Mesendoderm (in vitro differentiated cells): ENCODE measurements at regions not wholly inside any gene's neighbourhood (a gene's known extent, or its start where the extent isn't known, plus 50 kb on each side); places are given as distances from the start of the nearest gene placed in this dataset.

Experiments
- DNase-seq: peaks from one replicate; pipeline ENCODE4 v3.0.0; 2013
- H2AK5ac ChIP-seq: 2 replicates; pipeline ENCODE4 v1.6.1; 2013; ENCODE audit warnings: low read length, inconsistent platforms
- H2BK120ac ChIP-seq: 2 replicates; pipeline ENCODE4 v1.6.1; 2013; ENCODE audit warnings: low read depth, mild to moderate bottlenecking, low read length, moderate library complexity, mixed read lengths
- H2BK15ac ChIP-seq: replicated peaks from 2 replicates; pipeline ENCODE4 v1.6.1; 2013; ENCODE audit warnings: low read depth, mild to moderate bottlenecking, moderate library complexity
- H2BK5ac ChIP-seq: 2 replicates; pipeline ENCODE4 v1.6.1; 2013; ENCODE audit warnings: low read length, inconsistent platforms
- H3K18ac ChIP-seq: 2 replicates; pipeline ENCODE4 v1.6.1; 2013; ENCODE audit warnings: mild to moderate bottlenecking, low read length, mixed read lengths
- H3K23ac ChIP-seq: one replicate; pipeline ENCODE4 v1.6.1; 2013; ENCODE audit warnings: low read length
- H3K27ac ChIP-seq: 2 replicates; pipeline ENCODE4 v1.5.1; 2013; ENCODE audit warnings: low read depth, mild to moderate bottlenecking, inconsistent platforms, low read length, moderate library complexity
- H3K27me3 ChIP-seq: 2 replicates; pipeline ENCODE4 v1.6.1; 2013; ENCODE audit warnings: low read length, control low read depth, mild to moderate bottlenecking, inconsistent platforms; ENCODE audit not compliant: insufficient read depth, poor library complexity
- H3K36me3 ChIP-seq: 2 replicates; pipeline ENCODE4 v1.6.1; 2013; ENCODE audit warnings: low read length, inconsistent platforms; ENCODE audit not compliant: control insufficient read depth, insufficient read depth
- H3K4ac ChIP-seq: one replicate; pipeline ENCODE4 v1.6.1; 2013; ENCODE audit warnings: low read depth, mild to moderate bottlenecking, low read length, moderate library complexity
- H3K4me1 ChIP-seq: 2 replicates; pipeline ENCODE4 v1.6.1; 2013; ENCODE audit warnings: low read depth, low read length, inconsistent platforms; ENCODE audit not compliant: control insufficient read depth
- H3K4me2 ChIP-seq: 2 replicates; pipeline ENCODE4 v1.6.1; 2013; ENCODE audit warnings: low read length
- H3K4me3 ChIP-seq: 2 replicates; pipeline ENCODE4 v1.5.1; 2013; ENCODE audit warnings: mild to moderate bottlenecking, low read length
- H3K56ac ChIP-seq: one replicate; pipeline ENCODE4 v1.6.1; 2013; ENCODE audit warnings: low read length
- H3K79me1 ChIP-seq: 2 replicates; pipeline ENCODE4 v1.6.1; 2013; ENCODE audit warnings: low read length, inconsistent platforms
- H3K79me2 ChIP-seq: 2 replicates; pipeline ENCODE4 v1.6.1; 2013; ENCODE audit warnings: mild to moderate bottlenecking, low read length; ENCODE audit not compliant: control insufficient read depth, insufficient read depth
- H3K9ac ChIP-seq: 2 replicates; pipeline ENCODE4 v1.6.1; 2013; ENCODE audit warnings: low read length, inconsistent platforms
- H4K5ac ChIP-seq: one replicate; pipeline ENCODE4 v1.6.1; 2013; ENCODE audit warnings: low read length
- H4K8ac ChIP-seq: one replicate; pipeline ENCODE4 v1.6.1; 2013; ENCODE audit warnings: low read depth, mild to moderate bottlenecking, control low read depth, low read length, moderate library complexity
- WGBS: extraction: QIAGEN DNeasy Blood & Tissue Kit; methylation state at CpG from one replicate; pipeline ENCODE4 v1.1.7; 2013; ENCODE audit warnings: low lambda C conversion rate, missing lambda C conversion rate; ENCODE audit not compliant: insufficient coverage; ENCODE audit errors: extremely low coverage; 5-methylcytosine and 5-hydroxymethylcytosine counted together

GRCh38 chr6:29777310-29777709, 50.3 kb upstream of the HLA-G start:
- Histone ChIP-seq H3K4ac (no peak overlapping the region), H3K4me3 (no peak overlapping the region), H3K36me3 (no peaks in the 10 kb centered on the region), H3K4me1 (no peaks in the 10 kb centered on the region), H3K56ac (no peak overlapping the region), H3K27me3 (no peaks in the 10 kb centered on the region), H4K8ac (no peak overlapping the region), H4K5ac (no peak overlapping the region), H3K9ac (no peak overlapping the region), H3K4me2 (no peak overlapping the region), H2BK120ac (no peak overlapping the region), H3K18ac (no peak overlapping the region), H3K27ac (no peak overlapping the region), H2BK15ac (no peak overlapping the region), H2AK5ac (no peak overlapping the region), H3K79me1 (no peaks in the 10 kb centered on the region), H2BK5ac (no peak overlapping the region), H3K79me2 (no peaks in the 10 kb centered on the region), H3K23ac (no peak overlapping the region)
- WGBS, result no CpG with 5 or more reads among the region's 4 CpGs
- DNase-seq, result peak; percentile 18
